Esophagus squamous epithelium (tissue), 5 donors: ENCODE measurements at regions not wholly inside any gene's neighbourhood (a gene's known extent, or its start where the extent isn't known, plus 50 kb on each side); places are given as distances from the start of the nearest gene placed in this dataset.

Experiments
- DNase-seq: peaks from one replicate; lab custom pipeline; 2025; lab: John Stamatoyannopoulos, UW
- H3K27ac ChIP-seq, 4 donors: fragments of 200-600 bp; sonication (generic); one replicate each; pipeline ENCODE4 v1.5.1; 2016 to 2019; ENCODE audit warnings: mild to moderate bottlenecking in 1 of 4
- H3K27me3 ChIP-seq, 4 donors: fragments of 200-600 bp; sonication (generic); 1 replicate in 3 of 4; 2 replicates in 1 of 4; pipeline versions ENCODE4 v1.5.1 to v1.6.0; 2017 to 2021; ENCODE audit warnings: antibody characterized with exemption in 1 of 4
- H3K36me3 ChIP-seq, 3 donors: fragments of 200-600 bp; sonication (generic); one replicate each; pipeline ENCODE4 v1.5.1; 2016 to 2019
- H3K4me1 ChIP-seq, 3 donors: fragments of 200-600 bp; sonication (generic); one replicate each; pipeline ENCODE4 v1.5.1; 2017 to 2019
- H3K4me3 ChIP-seq, 4 donors: fragments of 200-600 bp; sonication (generic); 1 replicate in 3 of 4; 2 replicates in 1 of 4; pipeline ENCODE4 v1.5.1; 2016 to 2019; ENCODE audit warnings: mild to moderate bottlenecking in 2 of 4, moderate library complexity in 1 of 4
- H3K9me3 ChIP-seq, 3 donors: fragments of 200-600 bp; sonication (generic); one replicate each; pipeline ENCODE4 v1.5.1; 2016 to 2019
- POLR2A ChIP-seq, 4 donors: fragments of 450-650 bp; IDR thresholded peaks; one replicate each; pipeline ENCODE4 v1.6.1; 2017; ENCODE audit warnings: antibody characterized with exemption in 4 of 4, mild to moderate bottlenecking in 4 of 4, moderate library complexity in 3 of 4
- WGBS, 2 donors: methylation state at CpG; one replicate each; pipeline ENCODE4 v1.1.5; 2018; 5-methylcytosine and 5-hydroxymethylcytosine counted together
- intact Hi-C: fragments of 100-400 bp; cut with DNase I; formaldehyde crosslinking; loops from one replicate; pipeline ENCODE4 v1.15.0; 2022
- TF ChIP-seq, protein P1 (sequence below), 6 experiments: fragments of 450-650 bp in 4 of 6; fragments of 200-600 bp in 2 of 6; sonication (generic) in 2 of 6; IDR thresholded peaks; one replicate each; pipeline ENCODE4 v1.5.1; 2016 to 2019; ENCODE audit warnings: antibody characterized with exemption in 6 of 6, mild to moderate bottlenecking in 4 of 6, moderate library complexity in 4 of 6
- donor health status: DM: yes; HTN: yes; CAD: no.

DNA sequence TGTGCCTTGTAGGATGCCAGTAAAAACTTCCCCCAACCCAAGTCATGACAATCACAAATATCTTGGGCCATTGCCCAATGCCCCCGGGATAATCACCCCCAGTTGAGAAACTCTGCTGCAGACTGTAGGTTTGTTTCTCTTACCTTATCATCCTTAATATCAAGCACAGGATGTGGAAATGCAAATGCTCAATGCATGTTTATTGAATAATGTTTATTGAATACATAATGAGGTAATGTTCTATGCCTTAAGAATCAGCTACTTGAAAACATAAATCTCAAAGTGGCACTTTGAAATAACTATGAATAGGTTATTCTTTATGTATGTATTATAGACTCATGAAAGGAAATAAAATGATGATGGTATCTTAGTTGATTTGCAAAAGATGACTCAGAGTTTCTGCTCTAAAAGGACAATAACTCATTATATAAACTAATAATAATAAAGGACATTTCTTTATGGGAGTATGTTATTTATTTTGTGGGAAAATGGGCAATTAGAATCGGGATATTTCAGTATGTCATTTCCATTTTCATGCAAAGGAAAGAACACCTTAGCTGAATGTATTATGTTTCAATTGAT is 414.2 kb downstream of the EFNB2 start:
- no peak for TF ChIP-seq POLR2A (IDR thresholded peaks at IDR 0.05)
- TF ChIP-seq, protein P1, sequence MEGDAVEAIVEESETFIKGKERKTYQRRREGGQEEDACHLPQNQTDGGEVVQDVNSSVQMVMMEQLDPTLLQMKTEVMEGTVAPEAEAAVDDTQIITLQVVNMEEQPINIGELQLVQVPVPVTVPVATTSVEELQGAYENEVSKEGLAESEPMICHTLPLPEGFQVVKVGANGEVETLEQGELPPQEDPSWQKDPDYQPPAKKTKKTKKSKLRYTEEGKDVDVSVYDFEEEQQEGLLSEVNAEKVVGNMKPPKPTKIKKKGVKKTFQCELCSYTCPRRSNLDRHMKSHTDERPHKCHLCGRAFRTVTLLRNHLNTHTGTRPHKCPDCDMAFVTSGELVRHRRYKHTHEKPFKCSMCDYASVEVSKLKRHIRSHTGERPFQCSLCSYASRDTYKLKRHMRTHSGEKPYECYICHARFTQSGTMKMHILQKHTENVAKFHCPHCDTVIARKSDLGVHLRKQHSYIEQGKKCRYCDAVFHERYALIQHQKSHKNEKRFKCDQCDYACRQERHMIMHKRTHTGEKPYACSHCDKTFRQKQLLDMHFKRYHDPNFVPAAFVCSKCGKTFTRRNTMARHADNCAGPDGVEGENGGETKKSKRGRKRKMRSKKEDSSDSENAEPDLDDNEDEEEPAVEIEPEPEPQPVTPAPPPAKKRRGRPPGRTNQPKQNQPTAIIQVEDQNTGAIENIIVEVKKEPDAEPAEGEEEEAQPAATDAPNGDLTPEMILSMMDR (IDR thresholded peaks at IDR 0.05) = no peak
- Histone ChIP-seq H3K36me3 (no peaks in the 10 kb centered on the region), H3K9me3 (no peaks in the 10 kb centered on the region), H3K27me3 (no peaks in the 10 kb centered on the region), H3K4me1 (peaks cover 0 to 3% (median 0%) of the 10 kb centered on the region in 3 donors), H3K27ac (no peak overlapping the region), H3K4me3 (no peak overlapping the region)
- 57 to 68% methylated on average over 2 of the region's 2 CpGs for WGBS, 2 donors
- intact Hi-C loops = no loop called here
- no peak for DNase-seq

DNA sequence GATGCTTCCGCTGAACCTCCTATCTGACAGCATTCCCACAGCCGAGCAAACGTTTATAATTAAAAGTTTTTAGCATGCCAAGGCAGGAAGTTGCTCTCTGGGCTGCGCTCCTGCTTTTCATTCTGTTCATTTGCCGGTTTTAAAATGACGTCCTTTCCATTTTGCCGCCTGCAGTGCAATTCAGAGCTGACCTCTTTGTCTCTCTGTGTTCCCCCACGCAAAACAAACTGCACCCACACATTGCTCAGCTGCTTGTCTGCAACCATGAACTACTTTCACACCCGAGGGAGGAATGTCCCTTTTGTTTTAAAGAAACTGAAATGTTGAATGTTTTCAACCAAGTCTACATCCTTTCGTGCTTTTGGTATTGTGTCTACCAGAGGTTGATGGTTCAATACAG is 416.5 kb downstream of the EFNB2 start:
- 34 to 38% methylated on average over 10 of the region's 10 CpGs for WGBS, 2 donors
- Histone ChIP-seq H3K4me1 (peaks cover 0 to 3% (median 0%) of the 10 kb centered on the region in 3 donors), H3K27me3 (no peaks in the 10 kb centered on the region)

DNA sequence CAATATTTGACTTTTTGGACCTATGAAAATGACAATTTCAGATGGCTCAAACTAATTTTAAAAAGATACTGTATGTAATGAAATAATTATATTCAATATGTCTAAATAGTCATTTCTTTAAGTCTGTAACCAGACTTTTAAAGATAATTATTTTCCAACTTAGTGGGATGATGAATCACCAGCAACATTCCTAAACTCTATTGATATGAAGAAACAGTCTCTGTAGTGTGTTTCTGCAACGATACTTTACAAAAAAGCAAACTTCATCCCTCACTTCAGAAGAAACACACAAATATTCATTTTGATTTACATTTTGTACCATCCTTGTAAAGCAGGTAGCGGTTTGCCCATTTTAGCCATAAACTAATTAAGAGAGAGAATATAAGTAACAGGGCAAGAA is 417.4 kb downstream of the EFNB2 start:
- no peak overlapping the region for H3K4me3 ChIP-seq
- no peaks in the 10 kb centered on the region for H3K36me3 ChIP-seq
- H3K4me1 ChIP-seq = peaks cover 0 to 3% (median 0%) of the 10 kb centered on the region in 3 donors
- DNase-seq = no peak
- TF ChIP-seq POLR2A (IDR thresholded peaks at IDR 0.05) = no peak
- TF ChIP-seq, protein P1 (IDR thresholded peaks at IDR 0.05) = no peak
- no peak overlapping the region for H3K27ac ChIP-seq
- WGBS, 2 donors = 75 to 82% methylated on average over 2 of the region's 2 CpGs
- intact Hi-C loops = no loop called here
- no peaks in the 10 kb centered on the region for H3K9me3 ChIP-seq
- H3K27me3 ChIP-seq = no peaks in the 10 kb centered on the region

More for the DNA sequence above, 416.5 kb downstream of the EFNB2 start:
- Histone ChIP-seq H3K4me3 (no peak overlapping the region), H3K36me3 (no peaks in the 10 kb centered on the region), H3K9me3 (no peaks in the 10 kb centered on the region), H3K27ac (no peak overlapping the region)
- intact Hi-C loops = no loop called here
- TF ChIP-seq, protein P1 (IDR thresholded peaks at IDR 0.05) = no peak
- TF ChIP-seq POLR2A (IDR thresholded peaks at IDR 0.05) = no peak
- no peak for DNase-seq

DNA sequence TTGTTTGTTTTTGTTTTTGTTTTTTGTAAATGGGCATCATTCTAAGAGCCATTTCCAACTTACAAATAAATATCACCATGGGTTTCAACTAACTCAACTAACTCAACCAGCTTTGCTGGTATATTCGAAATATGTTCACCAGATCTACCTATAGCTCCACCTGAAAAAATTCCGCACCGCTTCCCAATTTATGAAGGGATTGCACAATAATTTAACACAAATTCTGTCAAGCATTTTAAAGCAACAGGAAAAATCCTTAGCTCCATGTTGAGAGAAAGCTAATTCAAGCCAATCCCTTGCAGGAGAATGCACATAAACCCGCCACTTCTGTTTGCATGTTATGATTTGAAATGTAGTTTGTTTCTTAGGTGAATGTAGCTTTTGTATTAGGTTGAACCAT is 417.8 kb downstream of the EFNB2 start:
- 82 to 83% methylated on average over 4 of the region's 4 CpGs for WGBS, 2 donors

DNA sequence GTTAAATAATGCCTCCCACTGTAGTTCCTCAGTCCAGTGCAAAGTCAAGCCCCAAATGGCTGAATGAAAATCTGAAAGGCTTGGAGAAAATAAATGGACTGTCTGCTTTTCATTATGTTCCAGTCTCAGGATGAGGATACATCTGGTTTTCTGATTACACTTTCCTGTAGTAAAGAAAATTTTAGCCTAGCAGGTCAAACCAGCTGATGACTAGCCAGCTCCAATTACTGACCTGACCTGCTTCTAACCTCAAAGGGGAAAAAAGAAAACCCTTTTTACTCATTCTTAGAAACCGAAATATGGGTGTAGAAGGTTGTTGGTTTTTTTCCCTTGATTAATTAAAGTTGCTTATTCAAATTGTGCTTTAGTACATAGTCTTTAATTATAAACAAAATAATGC is 418.4 kb downstream of the EFNB2 start:
- Histone ChIP-seq H3K36me3 (no peaks in the 10 kb centered on the region), H3K4me3 (no peak overlapping the region), H3K27me3 (no peaks in the 10 kb centered on the region), H3K9me3 (no peaks in the 10 kb centered on the region), H3K27ac (peak overlapping the region in 2 of 4 donors; percentile 19 to 50), H3K4me1 (peaks cover 0 to 3% (median 0%) of the 10 kb centered on the region in 3 donors)
- intact Hi-C loops = no loop called here
- DNase-seq = no peak
- no peak for TF ChIP-seq POLR2A (IDR thresholded peaks at IDR 0.05)
- TF ChIP-seq, protein P1 (IDR thresholded peaks at IDR 0.05) = no peak
- 33 to 68% methylated on average over 1 of the region's 1 CpG for WGBS, 2 donors

More for the DNA sequence above, 417.8 kb downstream of the EFNB2 start:
- TF ChIP-seq, protein P1 (IDR thresholded peaks at IDR 0.05) = no peak
- TF ChIP-seq POLR2A (IDR thresholded peaks at IDR 0.05) = no peak
- DNase-seq = no peak
- intact Hi-C loops = no loop called here
- no peaks in the 10 kb centered on the region for H3K27me3 ChIP-seq
- H3K9me3 ChIP-seq = no peaks in the 10 kb centered on the region
- H3K27ac ChIP-seq = no peak overlapping the region
- H3K4me3 ChIP-seq = no peak overlapping the region
- peaks cover 0 to 3% (median 0%) of the 10 kb centered on the region in 3 donors for H3K4me1 ChIP-seq
- H3K36me3 ChIP-seq = no peaks in the 10 kb centered on the region
